Heart right ventricle (tissue), 16 donors: ENCODE measurements at regions not wholly inside any gene's neighbourhood (a gene's known extent, or its start where the extent isn't known, plus 50 kb on each side); places are given as distances from the start of the nearest gene placed in this dataset.

Experiments
- ATAC-seq, 8 donors: fragments of 200-7000 bp; cut with Tn5 transposase; one replicate each; pipeline ENCODE4 v1.9.1; 2020; ENCODE audit warnings: mild to moderate bottlenecking in 8 of 8, moderate library complexity in 8 of 8, moderate number of reproducible peaks in 1 of 8
- DNase-seq, 2 donors: peaks; one replicate each; pipeline ENCODE4 v3.0.0-alpha.2; 2020
- H3K27ac ChIP-seq, 10 donors: fragments of 200-600 bp; sonication (generic) in 2 of 10; one replicate each; pipeline versions ENCODE4 v1.5.0 to v1.8.0; 2020 to 2022; ENCODE audit warnings: mild to moderate bottlenecking in 3 of 10
- H3K27me3 ChIP-seq, 7 donors: fragments of 200-600 bp; one replicate each; pipeline ENCODE4 v1.8.0; 2021 to 2022; ENCODE audit warnings: mild to moderate bottlenecking in 2 of 7
- H3K36me3 ChIP-seq, 9 donors: fragments of 200-600 bp; sonication (generic) in 1 of 9; one replicate each; pipeline versions ENCODE4 v1.5.0 to v1.8.0; 2020 to 2022; ENCODE audit warnings: mild to moderate bottlenecking in 2 of 9
- H3K4me1 ChIP-seq, 9 donors: fragments of 200-600 bp; sonication (generic) in 1 of 9; one replicate each; pipeline versions ENCODE4 v1.5.0 to v1.8.0; 2020 to 2022; ENCODE audit warnings: mild to moderate bottlenecking in 4 of 9
- H3K4me3 ChIP-seq, 10 donors: fragments of 200-600 bp; sonication (generic) in 2 of 10; one replicate each; pipeline versions ENCODE4 v1.5.0 to v1.8.0; 2020 to 2022; ENCODE audit warnings: mild to moderate bottlenecking in 7 of 10, moderate library complexity in 2 of 10
- H3K9me3 ChIP-seq, 11 donors: fragments of 200-600 bp in 10 of 11; sonication (generic) in 2 of 11; one replicate each; pipeline versions ENCODE4 v1.5.0 to v1.8.0; 2013 to 2022; ENCODE audit warnings: mild to moderate bottlenecking in 2 of 11, control low read depth in 1 of 11, moderate library complexity in 1 of 11
- WGBS, 2 donors: extraction: QIAGEN DNeasy Blood & Tissue Kit; methylation state at CpG; one replicate each; pipeline ENCODE4 v1.1.7; 2013; ENCODE audit warnings: inconsistent platforms in 1 of 2; 5-methylcytosine and 5-hydroxymethylcytosine counted together
- intact Hi-C, 10 donors: fragments of 100-400 bp; cut with DNase I; formaldehyde crosslinking; loops; one replicate each; pipeline versions ENCODE4 v1.11.1 to v1.14.2; 2022
- TF ChIP-seq, protein P1 (sequence below), 9 donors: fragments of 200-600 bp; sonication (generic) in 2 of 9; IDR thresholded peaks; one replicate each; pipeline versions ENCODE4 v1.5.0 to v1.8.0; 2021 to 2022; ENCODE audit warnings: antibody characterized with exemption in 9 of 9, mild to moderate bottlenecking in 5 of 9, moderate library complexity in 1 of 9
- donor health status: Arrhythmogenic right ventricular cardiomyopathy.
- donor health status: ischemic (EF 13 %, LVEDD 7.1; RV severe dilation, severe dysfunction).
- donor health status: healthy with polysubstance abuse.
- donor health status: DM: no; HTN: yes; CAD: no.
- donor health status: DM: no; HTN: no; CAD: no.
- donor health status: ischemic (EF 25% LVEDD 6.9; RV normal size, moderate dysfunction).
- donor health status: ischemic (EF 25% LVEDD 5.7; RV mildly dilated, moderate dysfunction).
- donor health status: healthy.
- donor health status: DM: yes; HTN: yes; CAD: no.
- donor health status: Ischemic cardiomyopathy.
- donor health status: ischemic (EF 35%, LVEDD 5.7; RV mildly dilated, moderate dysfunction).
- donor health status: nonischemic (EF 11% LVEDD 7.7; RV severe dilation, severe dysfunction).
- donor health status: DM: yes; HTN: yes; CAD: no.
- donor health status: PGD.
- donor health status: ischemic (EF 29% LVEDD 5.4; RV normal size, mild dysfunction).
- donor health status: nonischemic (EF 23%, LVEDD 6.1; RV moderate dilation, normal function).

GRCh38 chr2:443216-443615, 155.3 kb upstream of the ALKAL2 start:
- H3K9me3 ChIP-seq: no peaks in the 10 kb centered on the region
- DNase-seq (no peak), ATAC-seq (no peak)
- H3K4me1 ChIP-seq: no peaks in the 10 kb centered on the region
- intact Hi-C loops: no loop called here
- 86 to 92% methylated on average over 19 of the region's 19 CpGs for whole genome bisulfite sequencing, 2 donors
- peaks cover 0 to 35% (median 22%) of the 10 kb centered on the region in 7 donors for H3K27me3 ChIP-seq
- no peak overlapping the region for H3K27ac ChIP-seq
- no peak overlapping the region for H3K4me3 ChIP-seq
- no peaks in the 10 kb centered on the region for H3K36me3 ChIP-seq
- TF ChIP-seq, protein P1, sequence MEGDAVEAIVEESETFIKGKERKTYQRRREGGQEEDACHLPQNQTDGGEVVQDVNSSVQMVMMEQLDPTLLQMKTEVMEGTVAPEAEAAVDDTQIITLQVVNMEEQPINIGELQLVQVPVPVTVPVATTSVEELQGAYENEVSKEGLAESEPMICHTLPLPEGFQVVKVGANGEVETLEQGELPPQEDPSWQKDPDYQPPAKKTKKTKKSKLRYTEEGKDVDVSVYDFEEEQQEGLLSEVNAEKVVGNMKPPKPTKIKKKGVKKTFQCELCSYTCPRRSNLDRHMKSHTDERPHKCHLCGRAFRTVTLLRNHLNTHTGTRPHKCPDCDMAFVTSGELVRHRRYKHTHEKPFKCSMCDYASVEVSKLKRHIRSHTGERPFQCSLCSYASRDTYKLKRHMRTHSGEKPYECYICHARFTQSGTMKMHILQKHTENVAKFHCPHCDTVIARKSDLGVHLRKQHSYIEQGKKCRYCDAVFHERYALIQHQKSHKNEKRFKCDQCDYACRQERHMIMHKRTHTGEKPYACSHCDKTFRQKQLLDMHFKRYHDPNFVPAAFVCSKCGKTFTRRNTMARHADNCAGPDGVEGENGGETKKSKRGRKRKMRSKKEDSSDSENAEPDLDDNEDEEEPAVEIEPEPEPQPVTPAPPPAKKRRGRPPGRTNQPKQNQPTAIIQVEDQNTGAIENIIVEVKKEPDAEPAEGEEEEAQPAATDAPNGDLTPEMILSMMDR (IDR thresholded peaks at IDR 0.05): no peak

DNA sequence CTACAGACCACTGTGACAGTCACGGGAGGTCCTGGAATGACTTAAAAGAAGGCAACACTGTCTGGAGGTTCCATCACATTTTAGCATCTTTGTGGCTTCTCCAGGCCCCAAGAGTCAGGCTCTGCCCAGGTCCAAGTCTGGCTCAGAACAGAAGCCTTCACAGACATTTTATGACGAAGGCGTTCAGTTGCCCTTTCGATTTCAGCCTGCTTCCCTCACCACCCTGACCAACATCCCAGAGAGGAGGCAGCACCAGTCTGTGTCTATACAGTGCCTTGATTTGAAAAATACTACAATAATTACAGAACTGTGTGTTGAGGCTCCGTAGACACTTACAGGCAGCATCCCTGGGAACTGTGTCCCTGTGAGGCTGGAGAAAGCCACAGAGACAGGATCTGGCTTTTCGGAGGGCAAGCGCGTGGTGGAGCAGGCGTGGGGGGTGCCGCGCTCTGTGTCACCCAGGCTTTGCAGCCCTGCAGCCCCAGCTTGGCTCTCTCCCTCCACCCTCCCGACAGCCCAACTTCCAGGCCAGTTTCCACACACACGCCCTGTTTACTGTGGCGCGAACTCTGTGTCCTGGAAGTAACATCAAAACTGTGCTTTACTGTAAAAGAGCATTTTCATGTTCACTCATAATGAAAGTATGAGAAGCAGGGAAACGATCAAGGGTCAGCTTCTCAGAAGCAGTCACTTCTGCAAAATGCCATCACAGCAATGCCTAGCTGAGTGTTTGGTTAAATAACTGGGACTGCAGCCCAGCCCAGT, 153.5 kb upstream of the ALKAL2 start:
- no peaks in the 10 kb centered on the region for H3K4me1 ChIP-seq
- TF ChIP-seq, protein P1 (IDR thresholded peaks at IDR 0.05): no peak
- 88 to 90% methylated on average over 16 of the region's 16 CpGs for whole genome bisulfite sequencing, 2 donors
- H3K4me3 ChIP-seq: no peak overlapping the region
- no peaks in the 10 kb centered on the region for H3K9me3 ChIP-seq
- DNase-seq (no peak), ATAC-seq (no peak)
- peaks cover 0 to 27% (median 22%) of the 10 kb centered on the region in 7 donors for H3K27me3 ChIP-seq
- intact Hi-C loops: no loop called here
- no peak overlapping the region for H3K27ac ChIP-seq
- H3K36me3 ChIP-seq: no peaks in the 10 kb centered on the region

- Histone ChIP-seq H3K4me1 (no peaks in the 10 kb centered on the region), H3K27me3 (peaks cover 0 to 25% (median 20%) of the 10 kb centered on the region in 7 donors), H3K36me3 (no peaks in the 10 kb centered on the region), H3K4me3 (no peak overlapping the region), H3K9me3 (no peaks in the 10 kb centered on the region), H3K27ac (no peak overlapping the region)
- 64 to 80% methylated on average over 4 of the region's 4 CpGs for whole genome bisulfite sequencing, 2 donors
- ATAC-seq (no peak), DNase-seq (no peak)
- intact Hi-C loops: no loop called here
- TF ChIP-seq, protein P1 (IDR thresholded peaks at IDR 0.05): no peak
Measured at GRCh38 chr2:440403-440740, 152.5 kb upstream of the ALKAL2 start.

DNA sequence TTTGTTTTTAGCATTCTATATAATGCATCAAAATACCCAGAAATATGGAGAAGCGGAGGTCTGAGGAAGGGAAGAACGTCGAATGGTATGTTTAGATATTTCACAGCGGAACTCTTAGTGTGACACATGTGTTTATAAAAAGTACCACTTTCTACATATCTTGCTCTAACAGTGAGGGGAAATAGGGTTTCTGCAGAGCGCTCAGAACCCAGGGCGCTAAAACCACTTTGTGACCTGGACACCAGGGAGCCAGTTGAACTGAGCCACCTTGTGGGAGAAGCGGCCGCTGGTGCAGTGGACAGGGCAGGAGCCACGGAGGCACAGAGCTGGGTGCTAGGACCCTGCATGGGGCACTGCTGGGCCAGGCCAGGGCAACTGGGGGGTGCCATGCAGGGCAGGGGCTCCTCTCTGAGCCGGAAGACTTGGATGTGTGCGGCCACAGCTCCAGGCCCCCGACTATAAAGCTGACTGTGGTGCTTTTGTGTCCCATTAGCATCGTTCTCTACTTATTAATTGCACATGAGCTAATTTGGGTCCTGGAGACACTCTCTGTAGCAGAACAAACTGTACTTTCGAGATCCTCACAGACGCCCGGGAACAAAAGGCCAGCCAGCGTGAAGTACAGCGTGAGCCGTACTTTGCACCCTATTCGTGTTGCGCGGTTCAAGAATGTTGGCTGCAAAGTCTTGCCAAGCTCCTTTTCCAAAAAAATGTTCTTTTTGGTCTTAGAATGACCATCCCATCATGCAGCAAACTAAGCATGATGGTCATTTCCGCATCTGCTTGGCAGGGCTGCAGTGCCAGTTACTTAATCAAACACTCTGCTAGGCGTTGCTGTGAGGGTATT, 151.9 kb upstream of the ALKAL2 start:
- Histone ChIP-seq H3K4me1 (no peaks in the 10 kb centered on the region), H3K27me3 (peaks cover 0 to 24% (median 15%) of the 10 kb centered on the region in 7 donors), H3K36me3 (no peaks in the 10 kb centered on the region), H3K4me3 (no peak overlapping the region), H3K9me3 (no peaks in the 10 kb centered on the region), H3K27ac (no peak overlapping the region)
- intact Hi-C loops: no loop called here
- WGBS, 2 donors: 86 to 88% methylated on average over 24 of the region's 24 CpGs
- TF ChIP-seq, protein P1 (IDR thresholded peaks at IDR 0.05): no peak
- no peak for ATAC-seq
- DNase-seq: no peak
